Activated naive CD4-positive, alpha-beta T cell treated with anti-CD3 and anti-CD28 coated beads, Interleukin-2, amount 50 U/mL, for 24 hours (primary cell): ENCODE measurements at regions not wholly inside any gene's neighbourhood (a gene's known extent, or its start where the extent isn't known, plus 50 kb on each side); places are given as distances from the start of the nearest gene placed in this dataset.

Experiments
- H3K27ac Mint-ChIP-seq: one replicate; pipeline ENCODE4 v1.8.0; 2021; ENCODE audit warnings: mild to moderate bottlenecking, mixed read lengths
- H3K27me3 Mint-ChIP-seq: one replicate; pipeline ENCODE4 v1.8.0; 2021; ENCODE audit warnings: mixed read lengths
- H3K36me3 Mint-ChIP-seq: one replicate; pipeline ENCODE4 v1.8.0; 2021; ENCODE audit warnings: mixed read lengths
- H3K4me1 Mint-ChIP-seq: one replicate; pipeline ENCODE4 v1.8.0; 2021; ENCODE audit warnings: mixed read lengths
- H3K4me3 Mint-ChIP-seq: one replicate; pipeline ENCODE4 v1.8.0; 2021; ENCODE audit warnings: mild to moderate bottlenecking, mixed read lengths
- H3K9me3 Mint-ChIP-seq: one replicate; pipeline ENCODE4 v1.8.0; 2021; ENCODE audit warnings: mixed read lengths

GRCh38 chr13:78443839-78444238 is 159.5 kb downstream of the POU4F1 start:
- Mint-ChIP-seq H3K4me1 (no peaks in the 10 kb centered on the region), H3K27me3 (no peaks in the 10 kb centered on the region), H3K9me3 (no peaks in the 10 kb centered on the region), H3K27ac (no peak overlapping the region), H3K36me3 (no peaks in the 10 kb centered on the region), H3K4me3 (no peak overlapping the region)

- Mint-ChIP-seq H3K4me3 (no peak overlapping the region), H3K27me3 (no peaks in the 10 kb centered on the region), H3K9me3 (no peaks in the 10 kb centered on the region), H3K27ac (no peak overlapping the region), H3K4me1 (no peaks in the 10 kb centered on the region), H3K36me3 (no peaks in the 10 kb centered on the region)
Observed at GRCh38 chr13:78437781-78438180, 165.6 kb downstream of the POU4F1 start.

GRCh38 chr13:78436311-78436710 is 167.0 kb downstream of the POU4F1 start:
- no peak overlapping the region for H3K4me3 Mint-ChIP-seq
- no peaks in the 10 kb centered on the region for H3K4me1 Mint-ChIP-seq
- no peaks in the 10 kb centered on the region for H3K36me3 Mint-ChIP-seq
- no peaks in the 10 kb centered on the region for H3K27me3 Mint-ChIP-seq
- H3K9me3 Mint-ChIP-seq = no peaks in the 10 kb centered on the region
- no peak overlapping the region for H3K27ac Mint-ChIP-seq

GRCh38 chr13:78431328-78431727 is 172.0 kb downstream of the POU4F1 start:
- Mint-ChIP-seq H3K27ac (no peak overlapping the region), H3K9me3 (no peaks in the 10 kb centered on the region), H3K36me3 (no peaks in the 10 kb centered on the region), H3K27me3 (no peaks in the 10 kb centered on the region), H3K4me3 (no peak overlapping the region), H3K4me1 (no peaks in the 10 kb centered on the region)

- no peak overlapping the region for H3K4me3 Mint-ChIP-seq
- no peaks in the 10 kb centered on the region for H3K27me3 Mint-ChIP-seq
- H3K27ac Mint-ChIP-seq = no peak overlapping the region
- no peaks in the 10 kb centered on the region for H3K4me1 Mint-ChIP-seq
- no peaks in the 10 kb centered on the region for H3K36me3 Mint-ChIP-seq
- H3K9me3 Mint-ChIP-seq = no peaks in the 10 kb centered on the region
Observed at GRCh38 chr13:78430811-78431210, 172.5 kb downstream of the POU4F1 start.

- H3K27me3 Mint-ChIP-seq = no peaks in the 10 kb centered on the region
- H3K36me3 Mint-ChIP-seq = no peaks in the 10 kb centered on the region
- H3K4me3 Mint-ChIP-seq = no peak overlapping the region
- no peaks in the 10 kb centered on the region for H3K9me3 Mint-ChIP-seq
- H3K4me1 Mint-ChIP-seq = no peaks in the 10 kb centered on the region
- no peak overlapping the region for H3K27ac Mint-ChIP-seq
Observed at GRCh38 chr13:78430166-78430791, 173.1 kb downstream of the POU4F1 start.

GRCh38 chr13:78428646-78429045 is 174.7 kb downstream of the POU4F1 start:
- Mint-ChIP-seq H3K27ac (no peak overlapping the region), H3K27me3 (no peaks in the 10 kb centered on the region), H3K9me3 (no peaks in the 10 kb centered on the region), H3K4me1 (no peaks in the 10 kb centered on the region), H3K4me3 (no peak overlapping the region), H3K36me3 (no peaks in the 10 kb centered on the region)

- Mint-ChIP-seq H3K4me3 (no peak overlapping the region), H3K27ac (no peak overlapping the region), H3K36me3 (no peaks in the 10 kb centered on the region), H3K9me3 (no peaks in the 10 kb centered on the region), H3K27me3 (peaks cover 1% of the 10 kb centered on the region), H3K4me1 (no peaks in the 10 kb centered on the region)
Observed at GRCh38 chr13:78426183-78426582, 177.2 kb downstream of the POU4F1 start.

GRCh38 chr13:78420814-78421213 is 182.5 kb downstream of the POU4F1 start:
- Mint-ChIP-seq H3K4me1 (no peaks in the 10 kb centered on the region), H3K4me3 (no peak overlapping the region), H3K27ac (no peak overlapping the region), H3K27me3 (peaks cover 3% of the 10 kb centered on the region), H3K9me3 (no peaks in the 10 kb centered on the region), H3K36me3 (no peaks in the 10 kb centered on the region)

GRCh38 chr13:78413887-78414553 is 189.3 kb downstream of the POU4F1 start:
- Mint-ChIP-seq H3K4me3 (no peak overlapping the region), H3K36me3 (no peaks in the 10 kb centered on the region), H3K4me1 (no peaks in the 10 kb centered on the region), H3K27me3 (peaks cover 2% of the 10 kb centered on the region), H3K27ac (no peak overlapping the region), H3K9me3 (no peaks in the 10 kb centered on the region)

- Mint-ChIP-seq H3K9me3 (no peaks in the 10 kb centered on the region), H3K4me1 (no peaks in the 10 kb centered on the region), H3K27me3 (peaks cover 2% of the 10 kb centered on the region), H3K36me3 (no peaks in the 10 kb centered on the region), H3K27ac (no peak overlapping the region), H3K4me3 (no peak overlapping the region)
Observed at GRCh38 chr13:78410847-78411246, 192.5 kb downstream of the POU4F1 start.

- peaks cover 2% of the 10 kb centered on the region for H3K27me3 Mint-ChIP-seq
- no peaks in the 10 kb centered on the region for H3K4me1 Mint-ChIP-seq
- no peak overlapping the region for H3K27ac Mint-ChIP-seq
- no peaks in the 10 kb centered on the region for H3K36me3 Mint-ChIP-seq
- H3K4me3 Mint-ChIP-seq = no peak overlapping the region
- no peaks in the 10 kb centered on the region for H3K9me3 Mint-ChIP-seq
Observed at GRCh38 chr13:78410164-78410563, 193.2 kb downstream of the POU4F1 start.

GRCh38 chr13:78409172-78409571 is 194.2 kb downstream of the POU4F1 start:
- H3K9me3 Mint-ChIP-seq = no peaks in the 10 kb centered on the region
- H3K4me1 Mint-ChIP-seq = no peaks in the 10 kb centered on the region
- no peak overlapping the region for H3K4me3 Mint-ChIP-seq
- no peak overlapping the region for H3K27ac Mint-ChIP-seq
- H3K27me3 Mint-ChIP-seq = peaks cover 6% of the 10 kb centered on the region
- no peaks in the 10 kb centered on the region for H3K36me3 Mint-ChIP-seq

GRCh38 chr13:78404846-78405360 is 198.4 kb downstream of the POU4F1 start:
- Mint-ChIP-seq H3K36me3 (no peaks in the 10 kb centered on the region), H3K27ac (no peak overlapping the region), H3K27me3 (peaks cover 4% of the 10 kb centered on the region), H3K4me1 (no peaks in the 10 kb centered on the region), H3K9me3 (no peaks in the 10 kb centered on the region), H3K4me3 (no peak overlapping the region)

GRCh38 chr13:78402708-78403400 is 200.5 kb downstream of the POU4F1 start:
- no peaks in the 10 kb centered on the region for H3K4me1 Mint-ChIP-seq
- no peak overlapping the region for H3K27ac Mint-ChIP-seq

More at GRCh38 chr13:78402708-78403400, 200.5 kb downstream of the POU4F1 start:
- Mint-ChIP-seq H3K36me3 (no peaks in the 10 kb centered on the region), H3K4me3 (no peak overlapping the region), H3K27me3 (peaks cover 5% of the 10 kb centered on the region), H3K9me3 (peaks cover 8% of the 10 kb centered on the region)
